Hepatocyte (in vitro differentiated cells): ENCODE measurements at regions not wholly inside any gene's neighbourhood (a gene's known extent, or its start where the extent isn't known, plus 50 kb on each side); places are given as distances from the start of the nearest gene placed in this dataset.

Experiments used
- CTCF ChIP-seq: fragments of 200-600 bp; sonication (generic); IDR thresholded peaks from 2 replicates; pipeline ENCODE4 v1.5.1; 2016; ENCODE audit warnings: antibody characterized with exemption, mild to moderate bottlenecking; ENCODE audit not compliant: poor library complexity
- EZH2 ChIP-seq: fragments of 200-600 bp; sonication (generic); IDR thresholded peaks from 2 replicates; pipeline ENCODE4 v1.6.1; 2016; ENCODE audit warnings: antibody characterized with exemption, mild to moderate bottlenecking, borderline replicate concordance
- EZH2phosphoT487 ChIP-seq: fragments of 200-600 bp; sonication (generic); IDR thresholded peaks from one replicate; pipeline ENCODE4 v1.6.1; 2018; ENCODE audit warnings: antibody characterized with exemption, mild to moderate bottlenecking, low read depth, moderate library complexity; ENCODE audit not compliant: unreplicated experiment, severe bottlenecking

GRCh38 chr5:119801570-119801969 is 172.2 kb downstream of the FAM170A start:
- TF ChIP-seq CTCF: no peak
- no peak for TF ChIP-seq EZH2phosphoT487
- TF ChIP-seq EZH2: no peak
